ENCODE measurements at regions not wholly inside any gene's neighbourhood (a gene's known extent, or its start where the extent isn't known, plus 50 kb on each side); places are given as distances from the start of the nearest gene placed in this dataset.

- TF ChIP-seq CTCF (conservative IDR thresholded peaks at IDR 0.05) (no peak), EZH2 (IDR thresholded peaks at IDR 0.05; ENCODE audit: low read depth) (no peak)
These were observed 1142.4 kb upstream of the MIR17HG start for GRCh38 chr13:90205081-90205480.
